ENCODE measurements at regions not wholly inside any gene's neighbourhood (a gene's known extent, or its start where the extent isn't known, plus 50 kb on each side); places are given as distances from the start of the nearest gene placed in this dataset.

- Histone ChIP-seq H3K4me2 (ENCODE audit: low read length, poor library complexity, severe bottlenecking) (no peak overlapping the region), H2BK5ac (ENCODE audit: low read depth, low read length, poor library complexity, severe bottlenecking) (no peak overlapping the region), H2BK120ac (ENCODE audit: low read depth, low read length) (no peak overlapping the region), H2BK12ac (ENCODE audit: low read length in 2 of 2) (no peak overlapping the region), H2BK15ac (ENCODE audit: low read depth, poor library complexity, severe bottlenecking) (no peak overlapping the region), H4K91ac (ENCODE audit: low read length) (no peak overlapping the region), H3K9ac (ENCODE audit: low read length) (no peak overlapping the region), H3K4me3 (ENCODE audit: insufficient read depth in 1 of 2, low read depth in 1 of 2, low read length in 2 of 2) (no peak overlapping the region), H4K8ac (ENCODE audit: low read length) (no peak overlapping the region), H2AFZ (ENCODE audit: low read depth, low read length) (no peak overlapping the region), H3K18ac (ENCODE audit: low read depth in 1 of 2, low read length in 2 of 2) (no peak overlapping the region), H3K4ac (ENCODE audit: low read depth in 1 of 2, low read length in 2 of 2) (no peak overlapping the region), H3K36me3 (ENCODE audit: control insufficient read depth in 1 of 2, insufficient read depth in 2 of 2, low read depth in 1 of 2, low read length in 2 of 2) (no peaks in the 10 kb centered on the region), H3K14ac (ENCODE audit: low read length in 2 of 2) (no peak overlapping the region), H3K9me3 (ENCODE audit: control insufficient read depth, low read length) (no peaks in the 10 kb centered on the region), H2AK5ac (ENCODE audit: low read length, severe bottlenecking) (no peak overlapping the region), H3K27me3 (ENCODE audit: control insufficient read depth in 1 of 2, insufficient read depth in 1 of 2, low read length in 2 of 2) (no peaks in the 10 kb centered on the region), H3K79me1 (replicated peaks; ENCODE audit: low read length, poor library complexity, severe bottlenecking) (no peaks in the 10 kb centered on the region), H3K23ac (ENCODE audit: low read length in 2 of 2) (no peak overlapping the region), H3K27ac (ENCODE audit: low read length, poor library complexity, severe bottlenecking) (no peak overlapping the region), H3K4me1 (ENCODE audit: control insufficient read depth, insufficient read depth, low read depth, low read length) (peaks cover 2% of the 10 kb centered on the region)
- no peak for DNase-seq
- WGBS, result no CpG with 5 or more reads among the region's 5 CpGs
Measured at GRCh38 chr3:117105686-117106085, 396.1 kb downstream of the TUSC7 start.

GRCh38 chr3:117106396-117106795 lies 396.8 kb downstream of the TUSC7 start:
- Histone ChIP-seq H3K79me1 (replicated peaks; ENCODE audit: low read length, poor library complexity, severe bottlenecking) (no peaks in the 10 kb centered on the region), H4K91ac (ENCODE audit: low read length) (no peak overlapping the region), H3K36me3 (ENCODE audit: control insufficient read depth in 1 of 2, insufficient read depth in 2 of 2, low read depth in 1 of 2, low read length in 2 of 2) (no peaks in the 10 kb centered on the region), H3K27ac (ENCODE audit: low read length, poor library complexity, severe bottlenecking) (peak overlapping the region; percentile 18), H3K9me3 (ENCODE audit: control insufficient read depth, low read length) (no peaks in the 10 kb centered on the region), H2BK5ac (ENCODE audit: low read depth, low read length, poor library complexity, severe bottlenecking) (no peak overlapping the region), H3K14ac (ENCODE audit: low read length in 2 of 2) (no peak overlapping the region), H3K9ac (ENCODE audit: low read length) (no peak overlapping the region), H2BK120ac (ENCODE audit: low read depth, low read length) (no peak overlapping the region), H3K27me3 (ENCODE audit: control insufficient read depth in 1 of 2, insufficient read depth in 1 of 2, low read length in 2 of 2) (no peaks in the 10 kb centered on the region), H3K23ac (ENCODE audit: low read length in 2 of 2) (no peak overlapping the region), H3K18ac (ENCODE audit: low read depth in 1 of 2, low read length in 2 of 2) (no peak overlapping the region), H3K4me2 (ENCODE audit: low read length, poor library complexity, severe bottlenecking) (no peak overlapping the region), H3K4me3 (ENCODE audit: insufficient read depth in 1 of 2, low read depth in 1 of 2, low read length in 2 of 2) (no peak overlapping the region), H3K4ac (ENCODE audit: low read depth in 1 of 2, low read length in 2 of 2) (no peak overlapping the region), H4K8ac (ENCODE audit: low read length) (no peak overlapping the region), H2AFZ (ENCODE audit: low read depth, low read length) (no peak overlapping the region), H2AK5ac (ENCODE audit: low read length, severe bottlenecking) (no peak overlapping the region), H3K4me1 (ENCODE audit: control insufficient read depth, insufficient read depth, low read depth, low read length) (peaks cover 2% of the 10 kb centered on the region), H2BK15ac (ENCODE audit: low read depth, poor library complexity, severe bottlenecking) (no peak overlapping the region), H2BK12ac (ENCODE audit: low read length in 2 of 2) (no peak overlapping the region)
- no peak for DNase-seq
- WGBS, result no CpG with 5 or more reads among the region's 2 CpGs

- no peaks in the 10 kb centered on the region for H3K36me3 ChIP-seq (ENCODE audit: control insufficient read depth in 1 of 2, insufficient read depth in 2 of 2, low read depth in 1 of 2, low read length in 2 of 2)
- no peaks in the 10 kb centered on the region for H3K79me1 ChIP-seq (replicated peaks; ENCODE audit: low read length, poor library complexity, severe bottlenecking)
- H2BK5ac ChIP-seq (ENCODE audit: low read depth, low read length, poor library complexity, severe bottlenecking), result no peak overlapping the region
- no peak overlapping the region for H3K4me3 ChIP-seq (ENCODE audit: insufficient read depth in 1 of 2, low read depth in 1 of 2, low read length in 2 of 2)
- H2BK120ac ChIP-seq (ENCODE audit: low read depth, low read length), result no peak overlapping the region
- WGBS, result 82% methylated on average over 2 of the region's 2 CpGs
- no peak overlapping the region for H2AFZ ChIP-seq (ENCODE audit: low read depth, low read length)
- DNase-seq, result no peak
- H2BK12ac ChIP-seq (ENCODE audit: low read length in 2 of 2), result no peak overlapping the region
- H3K4me1 ChIP-seq (ENCODE audit: control insufficient read depth, insufficient read depth, low read depth, low read length), result no peaks in the 10 kb centered on the region
- no peaks in the 10 kb centered on the region for H3K27me3 ChIP-seq (ENCODE audit: control insufficient read depth in 1 of 2, insufficient read depth in 1 of 2, low read length in 2 of 2)
- no peak overlapping the region for H2BK15ac ChIP-seq (ENCODE audit: low read depth, poor library complexity, severe bottlenecking)
- no peak overlapping the region for H4K91ac ChIP-seq (ENCODE audit: low read length)
- H3K27ac ChIP-seq (ENCODE audit: low read length, poor library complexity, severe bottlenecking), result no peak overlapping the region
- no peak overlapping the region for H3K18ac ChIP-seq (ENCODE audit: low read depth in 1 of 2, low read length in 2 of 2)
- no peak overlapping the region for H3K4ac ChIP-seq (ENCODE audit: low read depth in 1 of 2, low read length in 2 of 2)
- H3K14ac ChIP-seq (ENCODE audit: low read length in 2 of 2), result no peak overlapping the region
- H3K9ac ChIP-seq (ENCODE audit: low read length), result no peak overlapping the region
- H3K23ac ChIP-seq (ENCODE audit: low read length in 2 of 2), result no peak overlapping the region
- no peak overlapping the region for H2AK5ac ChIP-seq (ENCODE audit: low read length, severe bottlenecking)
- H3K4me2 ChIP-seq (ENCODE audit: low read length, poor library complexity, severe bottlenecking), result no peak overlapping the region
- H4K8ac ChIP-seq (ENCODE audit: low read length), result no peak overlapping the region
- H3K9me3 ChIP-seq (ENCODE audit: control insufficient read depth, low read length), result no peaks in the 10 kb centered on the region
Measured at GRCh38 chr3:117107946-117108345, 398.4 kb downstream of the TUSC7 start.

GRCh38 chr3:117109178-117109577 lies 399.6 kb downstream of the TUSC7 start:
- H2BK120ac ChIP-seq (ENCODE audit: low read depth, low read length), result no peak overlapping the region
- no peak for DNase-seq
- no peaks in the 10 kb centered on the region for H3K36me3 ChIP-seq (ENCODE audit: control insufficient read depth in 1 of 2, insufficient read depth in 2 of 2, low read depth in 1 of 2, low read length in 2 of 2)
- no peak overlapping the region for H2AK5ac ChIP-seq (ENCODE audit: low read length, severe bottlenecking)
- no peak overlapping the region for H3K9ac ChIP-seq (ENCODE audit: low read length)
- no peak overlapping the region for H2AFZ ChIP-seq (ENCODE audit: low read depth, low read length)
- no peak overlapping the region for H3K27ac ChIP-seq (ENCODE audit: low read length, poor library complexity, severe bottlenecking)
- no peak overlapping the region for H4K8ac ChIP-seq (ENCODE audit: low read length)
- H3K4me1 ChIP-seq (ENCODE audit: control insufficient read depth, insufficient read depth, low read depth, low read length), result no peaks in the 10 kb centered on the region
- H3K79me1 ChIP-seq (replicated peaks; ENCODE audit: low read length, poor library complexity, severe bottlenecking), result no peaks in the 10 kb centered on the region
- no peaks in the 10 kb centered on the region for H3K27me3 ChIP-seq (ENCODE audit: control insufficient read depth in 1 of 2, insufficient read depth in 1 of 2, low read length in 2 of 2)
- no peak overlapping the region for H2BK12ac ChIP-seq (ENCODE audit: low read length in 2 of 2)
- WGBS, result 98% methylated on average over 6 of the region's 6 CpGs
- no peak overlapping the region for H3K4ac ChIP-seq (ENCODE audit: low read depth in 1 of 2, low read length in 2 of 2)
- no peak overlapping the region for H2BK5ac ChIP-seq (ENCODE audit: low read depth, low read length, poor library complexity, severe bottlenecking)
- no peaks in the 10 kb centered on the region for H3K9me3 ChIP-seq (ENCODE audit: control insufficient read depth, low read length)
- H3K14ac ChIP-seq (ENCODE audit: low read length in 2 of 2), result no peak overlapping the region
- no peak overlapping the region for H4K91ac ChIP-seq (ENCODE audit: low read length)
- no peak overlapping the region for H3K4me3 ChIP-seq (ENCODE audit: insufficient read depth in 1 of 2, low read depth in 1 of 2, low read length in 2 of 2)
- H3K23ac ChIP-seq (ENCODE audit: low read length in 2 of 2), result no peak overlapping the region
- H3K4me2 ChIP-seq (ENCODE audit: low read length, poor library complexity, severe bottlenecking), result no peak overlapping the region
- H3K18ac ChIP-seq (ENCODE audit: low read depth in 1 of 2, low read length in 2 of 2), result no peak overlapping the region
- H2BK15ac ChIP-seq (ENCODE audit: low read depth, poor library complexity, severe bottlenecking), result no peak overlapping the region

All from mesenchymal stem cell (in vitro differentiated cells and primary cell).